Heart right ventricle (tissue), 16 donors: ENCODE measurements at regions not wholly inside any gene's neighbourhood (a gene's known extent, or its start where the extent isn't known, plus 50 kb on each side); places are given as distances from the start of the nearest gene placed in this dataset.

ENCODE experiments used
- ATAC-seq, 8 donors: fragments of 200-7000 bp; cut with Tn5 transposase; one replicate each; pipeline ENCODE4 v1.9.1; 2020; ENCODE audit warnings: mild to moderate bottlenecking in 8 of 8, moderate library complexity in 8 of 8, moderate number of reproducible peaks in 1 of 8
- DNase-seq, 2 donors: peaks; one replicate each; pipeline ENCODE4 v3.0.0-alpha.2; 2020
- H3K27ac ChIP-seq, 10 donors: fragments of 200-600 bp; sonication (generic) in 2 of 10; one replicate each; pipeline versions ENCODE4 v1.5.0 to v1.8.0; 2020 to 2022; ENCODE audit warnings: mild to moderate bottlenecking in 3 of 10
- H3K27me3 ChIP-seq, 7 donors: fragments of 200-600 bp; one replicate each; pipeline ENCODE4 v1.8.0; 2021 to 2022; ENCODE audit warnings: mild to moderate bottlenecking in 2 of 7
- H3K36me3 ChIP-seq, 9 donors: fragments of 200-600 bp; sonication (generic) in 1 of 9; one replicate each; pipeline versions ENCODE4 v1.5.0 to v1.8.0; 2020 to 2022; ENCODE audit warnings: mild to moderate bottlenecking in 2 of 9
- H3K4me1 ChIP-seq, 9 donors: fragments of 200-600 bp; sonication (generic) in 1 of 9; one replicate each; pipeline versions ENCODE4 v1.5.0 to v1.8.0; 2020 to 2022; ENCODE audit warnings: mild to moderate bottlenecking in 4 of 9
- H3K4me3 ChIP-seq, 10 donors: fragments of 200-600 bp; sonication (generic) in 2 of 10; one replicate each; pipeline versions ENCODE4 v1.5.0 to v1.8.0; 2020 to 2022; ENCODE audit warnings: mild to moderate bottlenecking in 7 of 10, moderate library complexity in 2 of 10
- H3K9me3 ChIP-seq, 11 donors: fragments of 200-600 bp in 10 of 11; sonication (generic) in 2 of 11; one replicate each; pipeline versions ENCODE4 v1.5.0 to v1.8.0; 2013 to 2022; ENCODE audit warnings: mild to moderate bottlenecking in 2 of 11, control low read depth in 1 of 11, moderate library complexity in 1 of 11
- CTCF ChIP-seq, 9 donors: fragments of 200-600 bp; sonication (generic) in 2 of 9; IDR thresholded peaks; one replicate each; pipeline versions ENCODE4 v1.5.0 to v1.8.0; 2021 to 2022; ENCODE audit warnings: antibody characterized with exemption in 9 of 9, mild to moderate bottlenecking in 5 of 9, moderate library complexity in 1 of 9
- WGBS, 2 donors: extraction: QIAGEN DNeasy Blood & Tissue Kit; methylation state at CpG; one replicate each; pipeline ENCODE4 v1.1.7; 2013; ENCODE audit warnings: inconsistent platforms in 1 of 2; 5-methylcytosine and 5-hydroxymethylcytosine counted together
- intact Hi-C, 10 donors: fragments of 100-400 bp; cut with DNase I; formaldehyde crosslinking; loops; one replicate each; pipeline versions ENCODE4 v1.11.1 to v1.14.2; 2022
- donor health status: Arrhythmogenic right ventricular cardiomyopathy.
- donor health status: ischemic (EF 13 %, LVEDD 7.1; RV severe dilation, severe dysfunction).
- donor health status: healthy with polysubstance abuse.
- donor health status: DM: no; HTN: yes; CAD: no.
- donor health status: DM: no; HTN: no; CAD: no.
- donor health status: ischemic (EF 25% LVEDD 6.9; RV normal size, moderate dysfunction).
- donor health status: ischemic (EF 25% LVEDD 5.7; RV mildly dilated, moderate dysfunction).
- donor health status: healthy.
- donor health status: DM: yes; HTN: yes; CAD: no.
- donor health status: Ischemic cardiomyopathy.
- donor health status: ischemic (EF 35%, LVEDD 5.7; RV mildly dilated, moderate dysfunction).
- donor health status: nonischemic (EF 11% LVEDD 7.7; RV severe dilation, severe dysfunction).
- donor health status: DM: yes; HTN: yes; CAD: no.
- donor health status: PGD.
- donor health status: ischemic (EF 29% LVEDD 5.4; RV normal size, mild dysfunction).
- donor health status: nonischemic (EF 23%, LVEDD 6.1; RV moderate dilation, normal function).

GRCh38 chr15:49712846-49713450, 92.1 kb downstream of the DTWD1 start:
- no peak overlapping the region for H3K27ac ChIP-seq
- ATAC-seq = no peak
- no peak overlapping the region for H3K4me3 ChIP-seq
- DNase-seq = no peak
- H3K4me1 ChIP-seq = peaks cover 0 to 30% (median 0%) of the 10 kb centered on the region in 9 donors
- no peaks in the 10 kb centered on the region for H3K36me3 ChIP-seq
- intact Hi-C loops = loop anchor here in 1 of 10 donors (5.0 kb wide), 1 partner anchor 1686 kb away; no protein-coding TSS in a partner anchor
- no peak for TF ChIP-seq CTCF (IDR thresholded peaks at IDR 0.05)
- WGBS, 2 donors = 89 to 93% methylated on average over 2 of the region's 2 CpGs
- no peaks in the 10 kb centered on the region for H3K27me3 ChIP-seq
- H3K9me3 ChIP-seq = peaks cover 0 to 39% (median 27%) of the 10 kb centered on the region in 11 donors

DNA sequence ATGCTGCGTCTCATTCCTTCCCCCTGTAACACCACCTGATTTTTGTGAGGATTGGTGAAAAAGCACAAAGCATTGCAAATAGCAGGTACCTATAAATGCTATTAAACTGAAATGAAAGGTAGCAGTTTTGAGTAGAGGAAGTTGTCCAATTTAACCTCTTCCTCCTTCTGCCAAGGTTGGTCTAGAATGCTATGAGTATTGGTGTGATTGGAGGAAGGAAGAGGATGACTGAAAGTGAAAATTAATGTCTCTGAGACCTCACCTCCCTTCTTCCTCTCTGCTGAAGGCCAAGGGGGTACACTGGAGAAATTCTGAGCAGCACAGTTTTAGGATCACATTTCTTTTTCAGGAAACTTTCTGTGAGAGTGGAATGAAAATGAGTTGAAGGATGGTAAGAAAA, 94.4 kb downstream of the DTWD1 start:
- no peak overlapping the region for H3K4me3 ChIP-seq
- TF ChIP-seq CTCF (IDR thresholded peaks at IDR 0.05) = no peak
- WGBS, 2 donors = 94 to 95% methylated on average over 1 of the region's 1 CpG

GRCh38 chr15:49715701-49716100, 94.9 kb downstream of the DTWD1 start:
- Histone ChIP-seq H3K4me1 (peaks cover 0 to 57% (median 4%) of the 10 kb centered on the region in 9 donors), H3K36me3 (no peaks in the 10 kb centered on the region)
- intact Hi-C loops = no loop called here

More for the DNA sequence above, 94.4 kb downstream of the DTWD1 start:
- ATAC-seq = no peak
- no peak for DNase-seq
- H3K27ac ChIP-seq = no peak overlapping the region
- peaks cover 0 to 16% (median 5%) of the 10 kb centered on the region in 11 donors for H3K9me3 ChIP-seq
- no peaks in the 10 kb centered on the region for H3K36me3 ChIP-seq
- intact Hi-C loops = no loop called here
- peaks cover 0 to 52% (median 3%) of the 10 kb centered on the region in 9 donors for H3K4me1 ChIP-seq
- no peaks in the 10 kb centered on the region for H3K27me3 ChIP-seq

DNA sequence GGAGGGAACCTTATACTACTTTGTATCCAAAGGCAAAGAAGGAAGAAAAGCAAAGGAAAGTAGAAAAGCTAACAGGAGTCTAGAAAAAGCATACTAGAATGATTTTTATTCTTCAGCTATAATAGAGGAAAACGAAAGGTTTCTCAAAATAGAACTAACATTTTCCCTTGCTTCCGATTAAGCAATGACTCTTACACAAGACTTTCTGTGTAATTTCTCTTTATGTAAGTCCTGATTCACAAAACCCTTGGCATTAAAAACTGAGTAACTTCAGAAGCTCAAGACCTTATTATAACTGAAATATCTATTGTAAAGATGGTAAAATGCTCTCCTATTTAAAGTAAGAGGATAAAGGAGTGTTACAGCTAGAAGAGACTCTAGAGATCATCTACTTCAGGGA, 97.4 kb downstream of the DTWD1 start:
- TF ChIP-seq CTCF (IDR thresholded peaks at IDR 0.05) = no peak
- WGBS, 2 donors = 42 to 72% methylated on average over 2 of the region's 2 CpGs
- peak in 6 of 8 donors; percentile 41 to 80 (median 52) for ATAC-seq
- peaks cover 0 to 4% (median 0%) of the 10 kb centered on the region in 11 donors for H3K9me3 ChIP-seq
- intact Hi-C loops = no loop called here
- DNase-seq = no peak
- H3K27me3 ChIP-seq = no peaks in the 10 kb centered on the region
- peak overlapping the region in 8 of 10 donors; percentile 1 to 79 (median 59) for H3K27ac ChIP-seq
- no peaks in the 10 kb centered on the region for H3K36me3 ChIP-seq
- H3K4me3 ChIP-seq = no peak overlapping the region
- peaks cover 0 to 61% (median 4%) of the 10 kb centered on the region in 9 donors for H3K4me1 ChIP-seq

More at GRCh38 chr15:49715701-49716100, 94.9 kb downstream of the DTWD1 start:
- peaks cover 0 to 12% (median under 1%) of the 10 kb centered on the region in 11 donors for H3K9me3 ChIP-seq
- no peak overlapping the region for H3K4me3 ChIP-seq
- no peak overlapping the region for H3K27ac ChIP-seq
- no peaks in the 10 kb centered on the region for H3K27me3 ChIP-seq
- ATAC-seq (no peak), DNase-seq (no peak)
- 92 to 94% methylated on average over 5 of the region's 5 CpGs for WGBS, 2 donors
- no peak for TF ChIP-seq CTCF (IDR thresholded peaks at IDR 0.05)
